ENCODE measurements at regions not wholly inside any gene's neighbourhood (a gene's known extent, or its start where the extent isn't known, plus 50 kb on each side); places are given as distances from the start of the nearest gene placed in this dataset.

DNA sequence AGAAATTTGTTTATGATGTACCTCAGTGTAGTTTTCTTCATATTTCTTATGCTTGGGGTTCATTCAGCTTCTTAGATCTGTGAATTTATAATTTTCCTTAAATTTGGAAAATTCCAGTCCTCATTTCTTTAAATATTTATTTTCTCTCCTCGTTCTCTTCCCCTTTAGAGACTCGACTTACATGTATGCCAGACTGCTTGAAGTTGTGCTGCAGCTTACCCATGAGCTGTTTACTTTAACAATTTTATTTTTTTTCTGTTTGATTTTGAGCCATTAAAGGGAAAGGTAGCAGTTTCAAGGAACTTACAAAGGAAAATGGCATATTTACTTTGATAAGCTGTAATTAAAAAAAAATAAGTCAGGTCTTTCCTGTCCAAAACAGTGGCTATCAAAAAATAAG, 123.0 kb upstream of the ZNF32 start:
- TF ChIP-seq, protein P1, sequence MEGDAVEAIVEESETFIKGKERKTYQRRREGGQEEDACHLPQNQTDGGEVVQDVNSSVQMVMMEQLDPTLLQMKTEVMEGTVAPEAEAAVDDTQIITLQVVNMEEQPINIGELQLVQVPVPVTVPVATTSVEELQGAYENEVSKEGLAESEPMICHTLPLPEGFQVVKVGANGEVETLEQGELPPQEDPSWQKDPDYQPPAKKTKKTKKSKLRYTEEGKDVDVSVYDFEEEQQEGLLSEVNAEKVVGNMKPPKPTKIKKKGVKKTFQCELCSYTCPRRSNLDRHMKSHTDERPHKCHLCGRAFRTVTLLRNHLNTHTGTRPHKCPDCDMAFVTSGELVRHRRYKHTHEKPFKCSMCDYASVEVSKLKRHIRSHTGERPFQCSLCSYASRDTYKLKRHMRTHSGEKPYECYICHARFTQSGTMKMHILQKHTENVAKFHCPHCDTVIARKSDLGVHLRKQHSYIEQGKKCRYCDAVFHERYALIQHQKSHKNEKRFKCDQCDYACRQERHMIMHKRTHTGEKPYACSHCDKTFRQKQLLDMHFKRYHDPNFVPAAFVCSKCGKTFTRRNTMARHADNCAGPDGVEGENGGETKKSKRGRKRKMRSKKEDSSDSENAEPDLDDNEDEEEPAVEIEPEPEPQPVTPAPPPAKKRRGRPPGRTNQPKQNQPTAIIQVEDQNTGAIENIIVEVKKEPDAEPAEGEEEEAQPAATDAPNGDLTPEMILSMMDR (conservative IDR thresholded peaks at IDR 0.05) = no peak
- TF ChIP-seq ZFX (IDR thresholded peaks at IDR 0.05) = no peak
